ENCODE measurements at regions not wholly inside any gene's neighbourhood (a gene's known extent, or its start where the extent isn't known, plus 50 kb on each side); places are given as distances from the start of the nearest gene placed in this dataset.

- no peak overlapping the region for H3K27ac ChIP-seq
- H3K4me3 ChIP-seq (ENCODE audit: low read depth in 1 of 2, low read length in 1 of 2) = no peak overlapping the region
- H3K27me3 ChIP-seq = no peaks in the 10 kb centered on the region
- H3K36me3 ChIP-seq = no peaks in the 10 kb centered on the region
- no peaks in the 10 kb centered on the region for H3K4me1 ChIP-seq (ENCODE audit: control insufficient read depth in 1 of 2, insufficient read depth in 1 of 2, low read depth in 1 of 2, low read length in 1 of 2)
- no peaks in the 10 kb centered on the region for H3K9me3 ChIP-seq
- TF ChIP-seq CTCF (IDR thresholded peaks at IDR 0.05) = no peak
Observed at GRCh38 chr20:21920211-21920610, 214.7 kb downstream of the PAX1 start.

- Histone ChIP-seq H3K4me1 (ENCODE audit: control insufficient read depth in 1 of 2, insufficient read depth in 1 of 2, low read depth in 1 of 2, low read length in 1 of 2) (no peaks in the 10 kb centered on the region), H3K36me3 (no peaks in the 10 kb centered on the region), H3K27me3 (no peaks in the 10 kb centered on the region), H3K4me3 (ENCODE audit: low read depth in 1 of 2, low read length in 1 of 2) (no peak overlapping the region), H3K27ac (no peak overlapping the region), H3K9me3 (no peaks in the 10 kb centered on the region)
- TF ChIP-seq CTCF (IDR thresholded peaks at IDR 0.05) = no peak
Observed at GRCh38 chr20:21918398-21918797, 212.9 kb downstream of the PAX1 start.

- no peak for TF ChIP-seq CTCF (IDR thresholded peaks at IDR 0.05)
- no peak overlapping the region for H3K27ac ChIP-seq
- no peaks in the 10 kb centered on the region for H3K4me1 ChIP-seq (ENCODE audit: control insufficient read depth in 1 of 2, insufficient read depth in 1 of 2, low read depth in 1 of 2, low read length in 1 of 2)
- H3K9me3 ChIP-seq = no peaks in the 10 kb centered on the region
- H3K27me3 ChIP-seq = no peaks in the 10 kb centered on the region
- no peaks in the 10 kb centered on the region for H3K36me3 ChIP-seq
- no peak overlapping the region for H3K4me3 ChIP-seq (ENCODE audit: low read depth in 1 of 2, low read length in 1 of 2)
Observed at GRCh38 chr20:21902391-21902790, 196.9 kb downstream of the PAX1 start.

- Histone ChIP-seq H3K9me3 (no peaks in the 10 kb centered on the region), H3K36me3 (no peaks in the 10 kb centered on the region), H3K4me1 (ENCODE audit: control insufficient read depth in 1 of 2, insufficient read depth in 1 of 2, low read depth in 1 of 2, low read length in 1 of 2) (no peaks in the 10 kb centered on the region), H3K27me3 (no peaks in the 10 kb centered on the region), H3K4me3 (ENCODE audit: low read depth in 1 of 2, low read length in 1 of 2) (no peak overlapping the region), H3K27ac (no peak overlapping the region)
- TF ChIP-seq CTCF (IDR thresholded peaks at IDR 0.05) = no peak
Observed at GRCh38 chr20:21901470-21902275, 196.2 kb downstream of the PAX1 start.

- H3K27ac ChIP-seq = no peak overlapping the region
- TF ChIP-seq CTCF (IDR thresholded peaks at IDR 0.05) = no peak
- H3K9me3 ChIP-seq = no peaks in the 10 kb centered on the region
- H3K36me3 ChIP-seq = no peaks in the 10 kb centered on the region
- no peak overlapping the region for H3K4me3 ChIP-seq (ENCODE audit: low read depth in 1 of 2, low read length in 1 of 2)
- no peaks in the 10 kb centered on the region for H3K27me3 ChIP-seq
- no peaks in the 10 kb centered on the region for H3K4me1 ChIP-seq (ENCODE audit: control insufficient read depth in 1 of 2, insufficient read depth in 1 of 2, low read depth in 1 of 2, low read length in 1 of 2)
Observed at GRCh38 chr20:21900431-21900830, 195.0 kb downstream of the PAX1 start.

All from neutrophil (primary cell).